Testis (tissue), 2 donors: ENCODE measurements at regions not wholly inside any gene's neighbourhood (a gene's known extent, or its start where the extent isn't known, plus 50 kb on each side); places are given as distances from the start of the nearest gene placed in this dataset.

ENCODE experiments used
- DNase-seq: peaks from one replicate; pipeline ENCODE4 v3.0.0-alpha.2; 2019
- H3K27ac ChIP-seq, 2 donors: fragments of 200-600 bp; sonication (generic); one replicate each; pipeline ENCODE4 v1.5.1; 2019
- H3K27me3 ChIP-seq: fragments of 200-600 bp; sonication (generic); one replicate; pipeline ENCODE4 v1.5.1; 2019
- H3K36me3 ChIP-seq: fragments of 200-600 bp; sonication (generic); one replicate; pipeline ENCODE4 v1.5.1; 2017; ENCODE audit warnings: low read depth; ENCODE audit errors: missing control alignments
- H3K4me1 ChIP-seq: fragments of 200-600 bp; sonication (generic); one replicate; pipeline ENCODE4 v1.5.1; 2019
- H3K4me3 ChIP-seq, 2 donors: fragments of 200-600 bp; sonication (generic); one replicate each; pipeline ENCODE4 v1.5.1; 2017 to 2019
- H3K9me3 ChIP-seq: fragments of 200-600 bp; sonication (generic); one replicate; pipeline ENCODE4 v1.5.1; 2017
- CTCF ChIP-seq, 3 experiments: fragments of 450-650 bp in 2 of 3; fragments of 200-600 bp in 1 of 3; sonication (generic) in 1 of 3; IDR thresholded peaks; one replicate each; pipeline ENCODE4 v1.5.1; 2016 to 2019; ENCODE audit warnings: antibody characterized with exemption in 3 of 3, mild to moderate bottlenecking in 2 of 3, moderate library complexity in 1 of 3
- POLR2A ChIP-seq: fragments of 450-650 bp; IDR thresholded peaks from one replicate; pipeline ENCODE4 v1.6.1; 2017; ENCODE audit warnings: antibody characterized with exemption, mild to moderate bottlenecking, moderate library complexity
- WGBS, 2 donors: methylation state at CpG; one replicate each; pipeline ENCODE4 v1.1.5; 2018; 5-methylcytosine and 5-hydroxymethylcytosine counted together
- intact Hi-C: fragments of 100-400 bp; cut with DNase I; formaldehyde crosslinking; loops from one replicate; pipeline ENCODE4 v1.15.1; 2023; ENCODE audit warnings: low total_unique reads

DNA sequence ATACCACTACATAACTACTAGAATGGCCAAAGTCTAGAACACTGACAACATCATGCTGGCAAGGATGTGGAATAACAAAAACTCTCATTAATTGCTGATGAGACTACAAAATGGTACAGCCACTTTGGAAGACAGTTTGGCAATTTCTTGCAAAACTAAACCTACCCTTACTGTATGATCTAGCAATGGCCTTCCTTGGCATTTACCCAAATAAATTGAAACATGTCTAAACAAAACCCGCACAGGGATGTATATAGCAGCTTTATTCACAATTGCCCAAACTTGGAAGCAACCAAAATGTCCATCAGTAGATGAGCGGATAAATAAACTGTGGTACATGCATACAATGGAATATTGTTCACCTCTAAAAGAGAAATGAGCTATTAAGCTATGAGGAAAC is 87.9 kb upstream of the SLC24A5 start:
- Histone ChIP-seq H3K9me3 (no peaks in the 10 kb centered on the region), H3K4me3 (no peak overlapping the region), H3K36me3 (no peaks in the 10 kb centered on the region), H3K27me3 (no peaks in the 10 kb centered on the region), H3K4me1 (no peaks in the 10 kb centered on the region), H3K27ac (no peak overlapping the region)
- 95 to 97% methylated on average over 2 of the region's 2 CpGs for WGBS, 2 donors
- no peak for TF ChIP-seq CTCF (IDR thresholded peaks at IDR 0.05)
- DNase-seq: no peak
- intact Hi-C loops: no loop called here

DNA sequence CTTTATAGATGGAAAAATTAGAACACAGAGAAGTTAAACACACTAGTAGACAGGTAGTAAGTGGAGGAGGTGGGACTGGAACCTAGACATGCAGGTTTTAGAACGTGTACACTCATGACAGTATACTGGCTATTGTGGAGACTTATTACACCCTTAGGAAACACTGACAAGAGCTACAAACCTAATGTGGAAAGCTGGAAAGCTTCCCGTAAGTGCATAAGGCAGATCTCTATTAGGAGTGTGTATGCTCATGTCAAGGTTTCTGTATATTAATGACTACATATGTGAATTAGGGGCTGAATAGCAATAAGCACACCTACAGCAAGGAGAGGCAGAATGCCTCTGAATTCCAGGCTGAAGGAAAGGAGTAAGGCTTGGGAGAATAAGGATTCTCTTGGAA is 82.6 kb upstream of the SLC24A5 start:
- H3K4me3 ChIP-seq: no peak overlapping the region
- no peaks in the 10 kb centered on the region for H3K9me3 ChIP-seq
- no peaks in the 10 kb centered on the region for H3K4me1 ChIP-seq
- H3K36me3 ChIP-seq: no peaks in the 10 kb centered on the region
- intact Hi-C loops: no loop called here
- no peak overlapping the region for H3K27ac ChIP-seq
- WGBS, 2 donors: 84 to 87% methylated on average over 2 of the region's 2 CpGs
- TF ChIP-seq POLR2A (no peak), CTCF (IDR thresholded peaks at IDR 0.05) (no peak)
- no peaks in the 10 kb centered on the region for H3K27me3 ChIP-seq
- no peak for DNase-seq

GRCh38 chr15:48040166-48040817 is 80.5 kb upstream of the SLC24A5 start:
- no peak overlapping the region for H3K4me3 ChIP-seq
- TF ChIP-seq POLR2A (no peak), CTCF (IDR thresholded peaks at IDR 0.05) (no peak)
- WGBS, 2 donors: 71 to 85% methylated on average over 6 of the region's 6 CpGs
- intact Hi-C loops: no loop called here
- no peak for DNase-seq
- H3K9me3 ChIP-seq: no peaks in the 10 kb centered on the region
- no peaks in the 10 kb centered on the region for H3K4me1 ChIP-seq
- no peaks in the 10 kb centered on the region for H3K27me3 ChIP-seq
- H3K36me3 ChIP-seq: no peaks in the 10 kb centered on the region
- no peak overlapping the region for H3K27ac ChIP-seq

GRCh38 chr15:48041454-48041853 is 79.3 kb upstream of the SLC24A5 start:
- H3K27ac ChIP-seq: no peak overlapping the region
- H3K36me3 ChIP-seq: no peaks in the 10 kb centered on the region
- no peak for TF ChIP-seq POLR2A
- TF ChIP-seq CTCF (IDR thresholded peaks at IDR 0.05): no peak
- intact Hi-C loops: no loop called here
- WGBS, 2 donors: 88 to 98% methylated on average over 2 of the region's 2 CpGs
- H3K9me3 ChIP-seq: no peaks in the 10 kb centered on the region
- no peak overlapping the region for H3K4me3 ChIP-seq
- H3K4me1 ChIP-seq: no peaks in the 10 kb centered on the region
- DNase-seq: no peak
- H3K27me3 ChIP-seq: no peaks in the 10 kb centered on the region

DNA sequence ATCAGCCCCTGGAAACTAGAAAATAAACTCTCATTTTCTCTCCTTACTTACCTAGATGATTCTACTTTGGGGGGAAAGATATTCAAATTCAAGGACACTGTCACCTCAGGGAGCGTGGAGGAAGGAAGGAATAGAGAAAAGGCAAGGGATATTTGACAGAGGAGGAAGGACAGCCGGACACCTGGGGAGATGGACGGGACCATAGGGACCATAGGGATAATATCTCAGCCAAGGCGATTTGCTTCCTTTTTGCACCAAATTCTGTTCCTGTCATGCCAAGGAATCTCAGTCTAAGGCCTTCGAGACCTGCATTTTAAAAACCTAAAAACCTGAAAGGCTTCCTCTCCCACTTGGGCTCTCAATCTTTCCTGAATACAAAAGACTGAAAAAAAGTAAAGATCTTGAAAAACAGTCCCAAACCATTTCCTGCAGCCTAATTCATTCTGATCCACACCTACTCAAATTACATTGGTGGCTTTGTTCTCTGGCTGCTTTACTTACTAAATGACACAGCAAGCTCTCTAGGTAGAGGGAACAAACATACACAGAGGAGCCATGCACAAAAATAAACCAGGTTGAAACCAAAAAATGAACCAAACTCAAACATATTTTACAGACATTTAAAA is 73.9 kb upstream of the SLC24A5 start:
- TF ChIP-seq POLR2A (no peak), CTCF (IDR thresholded peaks at IDR 0.05) (no peak)
- Histone ChIP-seq H3K36me3 (no peaks in the 10 kb centered on the region), H3K4me1 (no peaks in the 10 kb centered on the region), H3K9me3 (no peaks in the 10 kb centered on the region), H3K27me3 (no peaks in the 10 kb centered on the region), H3K4me3 (no peak overlapping the region), H3K27ac (no peak overlapping the region)
- DNase-seq: no peak
- intact Hi-C loops: no loop called here
- WGBS, 2 donors: 80% methylated on average over 5 of the region's 5 CpGs
